NCI-H748 (cell line): ENCODE measurements at regions not wholly inside any gene's neighbourhood (a gene's known extent, or its start where the extent isn't known, plus 50 kb on each side); places are given as distances from the start of the nearest gene placed in this dataset.

Experiments used
- DNase-seq: peaks from one replicate; lab custom pipeline; 2025; ENCODE audit not compliant: unreplicated experiment; lab: John Stamatoyannopoulos, UW

DNA sequence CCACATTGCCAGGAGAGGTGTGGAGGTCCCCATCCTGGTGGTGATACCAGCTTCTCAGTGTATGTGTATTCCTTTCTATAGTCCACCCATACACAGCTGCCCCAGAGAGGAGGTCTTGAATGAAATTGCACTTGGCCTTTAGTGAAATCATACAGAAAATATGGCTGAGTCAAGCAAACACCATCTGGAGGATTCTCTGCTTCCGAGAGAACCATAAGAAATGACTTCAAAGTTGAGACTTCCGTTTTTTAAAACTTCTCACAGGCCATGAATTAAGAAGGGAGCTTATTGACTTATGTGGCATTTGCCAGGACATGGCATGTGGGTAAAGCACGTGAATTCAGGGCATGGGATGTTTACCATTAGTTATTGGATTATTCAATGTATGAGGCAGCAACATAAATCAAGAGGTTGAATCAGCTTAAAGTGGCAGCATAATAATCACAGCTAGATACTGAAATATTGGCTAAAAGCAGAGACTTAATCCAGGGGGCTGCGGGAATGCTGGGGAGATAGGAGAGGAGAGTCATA, 119.1 kb upstream of the MTNR1B start:
- DNase-seq: no peak

DNA sequence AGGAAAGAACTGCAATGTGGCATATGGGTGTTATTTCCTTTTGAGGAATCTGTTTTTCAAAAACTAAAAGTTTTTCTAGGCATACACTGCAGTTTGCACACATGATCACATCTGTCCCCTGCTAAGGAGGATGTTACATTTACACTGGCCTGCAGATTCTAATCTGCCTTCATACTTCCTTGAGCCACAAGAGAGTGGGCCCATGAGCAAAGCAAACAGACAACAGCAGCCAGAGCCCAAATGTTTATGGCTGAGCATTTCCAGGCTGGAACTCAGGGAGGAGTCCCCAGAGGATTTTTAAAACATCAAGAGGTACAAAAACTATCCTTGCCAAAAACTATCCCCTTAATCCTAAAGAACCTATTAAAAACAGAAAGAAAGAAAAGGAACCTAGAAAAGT, 117.2 kb upstream of the MTNR1B start:
- no peak for DNase-seq

GRCh38 chr11:92852946-92853345, 116.5 kb upstream of the MTNR1B start:
- DNase-seq: no peak

GRCh38 chr11:92854162-92854561, 115.3 kb upstream of the MTNR1B start:
- DNase-seq: peak; percentile 49

- DNase-seq: peak; percentile 5
Measured at GRCh38 chr11:92854952-92855351, 114.5 kb upstream of the MTNR1B start.

DNA sequence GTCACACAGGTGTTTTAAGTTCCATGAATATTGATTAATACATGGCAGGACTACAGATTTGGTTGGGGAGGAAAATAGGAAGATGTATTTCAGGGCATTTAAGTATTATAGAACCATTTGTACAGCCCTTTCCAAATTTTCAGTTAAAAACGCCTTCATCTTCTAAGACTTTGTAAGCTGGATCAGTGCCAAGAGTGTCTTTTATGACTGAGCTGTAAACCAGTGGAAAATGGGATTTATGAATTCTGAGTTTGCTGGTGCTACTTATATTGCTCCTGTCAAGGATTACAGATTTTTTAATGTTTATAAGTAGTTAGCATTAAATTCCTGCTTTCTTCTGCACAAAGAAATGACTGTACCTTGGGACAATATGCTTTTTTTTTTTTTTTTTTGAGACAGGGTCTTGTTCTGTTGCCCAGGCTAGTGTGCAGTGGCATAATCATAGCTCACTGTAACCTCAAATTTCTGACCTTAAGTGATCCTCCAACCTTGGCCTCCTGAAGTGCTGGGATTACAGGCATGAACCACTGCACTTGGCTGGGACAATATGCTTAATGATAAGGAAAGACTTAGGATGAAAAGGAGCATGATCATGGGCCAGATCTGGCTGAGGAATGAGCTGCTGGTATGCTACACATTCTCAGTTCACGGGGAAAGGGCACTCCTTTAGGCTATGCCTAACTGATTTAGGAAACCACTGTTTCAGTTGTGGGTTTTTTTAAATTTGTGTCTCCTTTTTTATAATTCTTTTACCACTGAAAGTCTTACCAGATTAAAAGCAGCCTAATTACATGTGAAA, 113.6 kb upstream of the MTNR1B start:
- DNase-seq: no peak

DNA sequence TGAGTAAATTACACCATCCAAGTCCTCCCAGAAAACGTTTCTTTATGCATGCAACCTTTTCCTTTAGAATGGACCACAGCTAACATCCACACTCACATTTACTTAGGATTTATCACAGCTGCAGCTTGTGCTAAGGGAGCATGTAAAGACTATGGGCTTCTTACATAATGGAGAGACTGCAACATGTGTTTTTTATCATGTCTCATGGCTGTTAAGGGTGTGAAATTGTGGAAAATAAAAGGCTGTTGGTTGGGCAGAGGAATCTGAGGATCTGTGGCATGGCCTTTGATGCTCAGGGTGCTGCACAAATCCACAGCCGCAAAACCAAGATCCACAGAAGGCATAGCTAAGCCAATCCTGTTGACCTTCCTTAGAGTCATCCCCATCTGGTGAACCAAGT, 112.0 kb upstream of the MTNR1B start:
- no peak for DNase-seq

DNA sequence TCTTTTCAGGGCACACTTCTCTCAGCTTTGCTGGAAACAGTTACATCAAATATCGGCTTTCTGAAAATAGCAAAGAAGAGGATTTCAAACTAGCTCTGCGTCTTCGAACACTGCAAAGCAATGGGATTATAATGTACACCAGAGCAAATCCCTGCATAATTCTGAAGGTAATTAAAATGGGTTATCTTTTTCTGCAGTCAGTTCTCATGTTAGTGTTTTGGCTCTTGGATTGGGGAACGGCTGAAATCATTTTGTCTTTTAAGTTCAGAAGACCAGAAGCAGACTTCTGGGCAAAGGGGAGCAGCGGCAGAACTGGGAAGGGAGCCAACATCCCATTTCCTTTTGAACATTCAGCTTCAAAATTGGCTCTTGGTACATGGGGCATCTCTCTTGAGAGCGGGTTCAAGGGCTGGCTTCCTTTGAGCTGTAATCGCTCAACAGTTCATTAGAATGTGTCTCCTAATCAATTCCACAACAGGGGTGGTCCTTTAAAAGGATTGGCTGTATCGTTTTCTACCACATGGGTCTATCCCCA, 110.2 kb upstream of the MTNR1B start:
- DNase-seq: peak; percentile 37

DNA sequence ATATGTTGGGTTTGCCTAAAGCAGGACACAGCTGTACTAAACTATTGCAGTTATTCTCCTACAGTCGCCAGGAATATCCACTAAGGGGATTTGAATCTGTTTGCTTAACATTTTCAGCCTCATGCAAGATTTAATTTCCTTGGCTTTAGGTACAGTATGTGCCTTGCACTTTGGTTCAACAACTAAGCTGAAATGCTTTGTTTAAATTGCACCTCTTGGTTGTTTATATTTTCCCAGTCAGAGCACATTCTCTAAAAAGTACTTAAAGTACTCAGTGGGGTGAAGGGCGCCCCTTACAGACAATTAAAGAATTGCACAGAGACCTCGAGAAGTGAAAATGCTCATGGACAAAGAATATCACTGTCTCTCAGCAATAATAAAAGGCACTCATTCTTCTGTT, 107.8 kb upstream of the MTNR1B start:
- no peak for DNase-seq

- DNase-seq: no peak
Measured at GRCh38 chr11:92865352-92865751, 104.1 kb upstream of the MTNR1B start.

- no peak for DNase-seq
Measured at GRCh38 chr11:92866679-92867282, 102.7 kb upstream of the MTNR1B start.

GRCh38 chr11:92867913-92868619, 101.4 kb upstream of the MTNR1B start:
- DNase-seq: peak; percentile 96

GRCh38 chr11:92869716-92870115, 99.7 kb upstream of the MTNR1B start:
- no peak for DNase-seq

DNA sequence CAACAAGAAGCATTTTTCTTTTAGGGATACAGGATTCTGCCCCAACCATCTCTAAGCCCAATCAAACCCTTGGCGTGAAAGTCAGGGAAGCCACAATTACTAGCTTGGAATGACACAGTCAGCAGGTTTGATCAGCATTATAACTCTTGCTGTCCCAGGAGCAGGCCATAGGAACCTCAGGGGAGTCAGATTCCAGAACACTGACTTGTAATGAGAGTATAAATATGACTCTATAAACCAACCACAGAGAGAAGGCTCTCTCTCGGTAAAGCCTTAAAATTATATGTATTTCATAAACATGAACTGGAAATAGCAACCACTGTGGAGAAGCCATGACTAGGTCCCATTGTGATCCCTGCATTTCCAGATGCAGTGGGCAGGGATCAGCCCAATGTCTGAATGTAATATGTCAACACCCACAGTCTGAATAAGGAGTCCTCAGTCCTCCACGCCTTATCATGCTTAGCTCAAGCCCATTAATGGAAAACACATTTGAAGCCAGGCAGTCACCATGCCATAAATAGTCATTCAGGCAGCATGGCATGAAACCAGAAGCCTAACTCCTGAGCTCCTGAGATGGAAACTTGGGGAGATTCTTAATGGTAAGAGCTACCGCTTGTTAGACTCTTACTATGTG, 99.1 kb upstream of the MTNR1B start:
- no peak for DNase-seq

DNA sequence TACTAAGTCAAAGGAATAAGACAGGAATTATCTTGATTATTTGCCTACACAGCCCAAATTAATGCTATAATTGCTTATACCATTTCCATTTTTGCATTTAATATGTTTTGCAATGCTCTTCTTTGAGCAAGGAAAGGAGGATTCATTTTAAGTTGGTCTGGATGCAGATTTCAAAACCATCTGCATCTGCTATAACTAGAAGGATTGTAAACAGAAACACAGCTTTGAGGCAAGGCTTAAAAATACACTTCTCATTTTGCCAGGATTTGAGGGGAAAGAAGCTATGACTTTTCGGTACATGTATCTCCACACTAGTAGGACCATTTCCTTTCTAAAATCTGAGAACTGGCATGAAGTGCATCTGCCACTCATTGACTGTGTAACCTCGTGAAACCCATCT, 95.9 kb upstream of the MTNR1B start:
- no peak for DNase-seq

GRCh38 chr11:92875473-92875872, 94.0 kb upstream of the MTNR1B start:
- no peak for DNase-seq

DNA sequence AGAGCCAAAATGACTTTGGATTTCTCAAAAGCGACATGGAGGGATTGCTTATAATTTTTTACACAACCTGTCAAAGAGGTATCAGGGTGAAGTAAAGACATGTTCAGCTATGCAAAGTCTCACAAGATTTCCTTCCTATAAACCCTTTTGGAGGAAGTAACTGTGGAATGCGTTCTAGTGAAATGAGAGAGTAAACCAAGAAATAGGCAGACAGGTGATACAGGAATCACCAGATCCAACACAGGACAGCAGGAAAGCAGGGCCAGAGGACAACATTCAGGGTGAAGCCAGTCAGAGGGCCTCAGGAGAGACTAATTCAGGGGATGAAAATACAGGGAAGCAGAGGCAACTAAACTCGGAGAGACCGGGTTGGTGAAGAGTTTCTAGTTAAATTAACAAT, 90.4 kb upstream of the MTNR1B start:
- no peak for DNase-seq

DNA sequence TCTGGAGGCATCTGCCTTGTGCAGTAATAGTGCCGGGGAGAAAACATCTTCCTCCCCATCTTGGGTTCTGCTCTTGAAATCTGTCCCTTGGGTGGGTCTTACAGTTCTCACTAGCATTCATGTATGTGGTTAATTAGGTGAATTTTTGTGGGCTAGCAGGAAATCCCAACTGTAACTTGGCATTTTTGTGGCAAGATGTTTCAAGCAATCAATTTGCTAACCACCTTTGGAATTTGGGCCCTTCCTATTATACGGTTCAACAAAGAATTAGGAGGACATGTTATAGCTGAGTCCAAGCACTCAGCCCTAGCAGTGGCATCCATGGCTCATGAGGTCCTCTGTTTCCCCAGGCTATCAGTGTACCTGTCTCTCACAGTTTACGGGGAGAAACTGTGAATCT, 89.1 kb upstream of the MTNR1B start:
- DNase-seq: no peak

DNA sequence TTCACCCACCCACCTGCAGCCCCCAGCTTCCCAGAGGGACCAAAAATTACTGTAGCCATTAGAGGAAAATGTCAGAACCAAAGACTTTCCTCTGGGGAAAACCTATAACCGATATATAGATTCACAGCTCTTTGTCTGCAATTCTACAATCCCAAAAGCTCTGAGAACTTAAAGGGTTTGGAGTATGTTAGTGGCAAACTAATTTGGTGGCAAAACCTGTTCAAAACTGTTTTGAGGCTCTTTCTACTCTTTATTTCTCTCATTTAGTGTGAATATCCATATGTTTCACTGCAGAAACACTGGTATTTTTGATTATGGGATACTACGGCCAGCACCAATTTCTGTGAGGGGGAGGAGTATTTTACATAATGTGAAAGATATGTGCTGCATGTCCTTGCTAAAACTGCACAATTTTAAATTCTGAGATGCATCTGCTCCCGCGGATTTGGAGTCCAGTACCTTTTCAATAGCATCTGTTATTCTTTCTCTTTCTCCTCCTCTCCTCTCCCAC, 87.5 kb upstream of the MTNR1B start:
- no peak for DNase-seq

DNA sequence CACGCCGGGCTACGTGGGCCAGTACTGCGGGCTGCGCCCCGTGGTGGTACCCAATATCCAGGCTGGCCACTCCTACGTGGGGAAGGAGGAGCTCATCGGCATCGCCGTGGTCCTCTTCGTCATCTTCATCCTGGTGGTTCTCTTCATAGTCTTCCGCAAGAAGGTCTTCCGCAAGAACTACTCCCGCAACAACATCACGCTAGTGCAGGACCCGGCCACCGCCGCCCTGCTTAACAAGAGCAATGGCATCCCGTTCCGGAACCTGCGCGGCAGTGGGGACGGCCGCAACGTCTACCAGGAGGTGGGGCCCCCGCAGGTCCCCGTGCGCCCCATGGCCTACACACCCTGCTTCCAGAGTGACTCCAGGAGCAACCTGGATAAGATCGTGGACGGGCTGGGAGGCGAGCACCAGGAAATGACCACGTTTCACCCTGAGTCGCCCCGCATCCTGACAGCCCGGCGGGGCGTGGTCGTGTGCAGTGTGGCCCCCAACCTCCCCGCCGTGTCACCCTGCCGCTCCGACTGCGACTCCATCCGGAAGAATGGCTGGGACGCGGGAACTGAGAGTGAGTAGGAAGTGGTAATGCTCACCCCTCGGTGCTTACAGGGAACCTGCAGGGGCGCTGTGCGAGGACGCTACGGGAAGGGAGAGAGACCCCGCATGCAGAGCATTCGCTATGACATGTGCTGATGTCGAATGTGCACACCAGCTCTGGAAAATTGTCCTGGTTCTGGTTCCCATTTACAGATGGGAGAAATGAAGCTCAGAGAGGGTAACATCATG, 86.4 kb upstream of the MTNR1B start:
- DNase-seq: no peak
